Smooth muscle cell (in vitro differentiated cells): ENCODE measurements at regions not wholly inside any gene's neighbourhood (a gene's known extent, or its start where the extent isn't known, plus 50 kb on each side); places are given as distances from the start of the nearest gene placed in this dataset.

Source experiments
- DNase-seq: peaks from one replicate; lab custom pipeline; 2025; ENCODE audit not compliant: unreplicated experiment; lab: John Stamatoyannopoulos, UW
- H2AFZ ChIP-seq: fragments of 200-600 bp; sonication (generic); 2 replicates; pipeline ENCODE4 v1.6.0; 2016; ENCODE audit warnings: antibody characterized with exemption, low read depth, mild to moderate bottlenecking
- H3F3A ChIP-seq: fragments of 200-600 bp; sonication (generic); 2 replicates; pipeline ENCODE4 v1.6.0; 2017; ENCODE audit warnings: antibody characterized with exemption, low read depth
- H3K27ac ChIP-seq: fragments of 200-600 bp; sonication (generic); 2 replicates; pipeline ENCODE4 v1.5.1; 2016; ENCODE audit warnings: low read depth, mild to moderate bottlenecking
- H3K27me3 ChIP-seq: fragments of 200-600 bp; sonication (generic); 2 replicates; pipeline ENCODE4 v1.6.1; 2016; ENCODE audit warnings: low read depth, mild to moderate bottlenecking
- H3K36me3 ChIP-seq: fragments of 200-600 bp; sonication (generic); 2 replicates; pipeline ENCODE4 v1.5.1; 2016; ENCODE audit warnings: low read depth
- H3K4me1 ChIP-seq: fragments of 200-600 bp; sonication (generic); 2 replicates; pipeline ENCODE4 v1.5.1; 2016; ENCODE audit warnings: low read depth
- H3K4me2 ChIP-seq: fragments of 200-600 bp; sonication (generic); 2 replicates; pipeline ENCODE4 v1.6.0; 2016; ENCODE audit warnings: mild to moderate bottlenecking
- H3K4me3 ChIP-seq: fragments of 200-600 bp; sonication (generic); 2 replicates; pipeline ENCODE4 v1.5.1; 2016; ENCODE audit warnings: mild to moderate bottlenecking
- H3K79me2 ChIP-seq: fragments of 200-600 bp; sonication (generic); 2 replicates; pipeline ENCODE4 v1.6.0; 2016; ENCODE audit warnings: low read depth, mild to moderate bottlenecking
- H3K9ac ChIP-seq: fragments of 200-600 bp; sonication (generic); 2 replicates; pipeline ENCODE4 v1.6.0; 2016; ENCODE audit warnings: low read depth
- H3K9me3 ChIP-seq: fragments of 200-600 bp; sonication (generic); replicated peaks from 2 replicates; pipeline ENCODE4 v1.5.1; 2016; ENCODE audit warnings: low read depth
- H4K20me1 ChIP-seq: fragments of 200-600 bp; sonication (generic); 2 replicates; pipeline ENCODE4 v1.6.0; 2016; ENCODE audit warnings: low read depth
- WGBS: methylation state at CpG from one replicate; pipeline ENCODE4 v1.1.7; 2016; ENCODE audit warnings: low lambda C conversion rate; 5-methylcytosine and 5-hydroxymethylcytosine counted together
- TF ChIP-seq, protein P1 (sequence below): fragments of 200-600 bp; sonication (generic); IDR thresholded peaks from 2 replicates; pipeline ENCODE4 v1.5.1; 2017; ENCODE audit warnings: borderline replicate concordance, mild to moderate bottlenecking, antibody characterized with exemption; ENCODE audit not compliant: insufficient read depth, poor library complexity, severe bottlenecking

- Histone ChIP-seq H4K20me1 (no peaks in the 10 kb centered on the region), H2AFZ (no peak overlapping the region), H3K4me3 (no peak overlapping the region), H3K27me3 (no peaks in the 10 kb centered on the region), H3K27ac (no peak overlapping the region), H3K79me2 (no peaks in the 10 kb centered on the region), H3F3A (no peaks in the 10 kb centered on the region), H3K9ac (no peak overlapping the region), H3K9me3 (no peaks in the 10 kb centered on the region), H3K4me1 (no peaks in the 10 kb centered on the region), H3K36me3 (no peaks in the 10 kb centered on the region), H3K4me2 (no peak overlapping the region)
- TF ChIP-seq, protein P1, sequence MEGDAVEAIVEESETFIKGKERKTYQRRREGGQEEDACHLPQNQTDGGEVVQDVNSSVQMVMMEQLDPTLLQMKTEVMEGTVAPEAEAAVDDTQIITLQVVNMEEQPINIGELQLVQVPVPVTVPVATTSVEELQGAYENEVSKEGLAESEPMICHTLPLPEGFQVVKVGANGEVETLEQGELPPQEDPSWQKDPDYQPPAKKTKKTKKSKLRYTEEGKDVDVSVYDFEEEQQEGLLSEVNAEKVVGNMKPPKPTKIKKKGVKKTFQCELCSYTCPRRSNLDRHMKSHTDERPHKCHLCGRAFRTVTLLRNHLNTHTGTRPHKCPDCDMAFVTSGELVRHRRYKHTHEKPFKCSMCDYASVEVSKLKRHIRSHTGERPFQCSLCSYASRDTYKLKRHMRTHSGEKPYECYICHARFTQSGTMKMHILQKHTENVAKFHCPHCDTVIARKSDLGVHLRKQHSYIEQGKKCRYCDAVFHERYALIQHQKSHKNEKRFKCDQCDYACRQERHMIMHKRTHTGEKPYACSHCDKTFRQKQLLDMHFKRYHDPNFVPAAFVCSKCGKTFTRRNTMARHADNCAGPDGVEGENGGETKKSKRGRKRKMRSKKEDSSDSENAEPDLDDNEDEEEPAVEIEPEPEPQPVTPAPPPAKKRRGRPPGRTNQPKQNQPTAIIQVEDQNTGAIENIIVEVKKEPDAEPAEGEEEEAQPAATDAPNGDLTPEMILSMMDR, result peak; percentile 60
- WGBS, result 7% methylated on average over 2 of the region's 2 CpGs
- no peak for DNase-seq
Observed at GRCh38 chrX:118254611-118255010, 91.3 kb upstream of the WDR44 start.

- H3K4me1 ChIP-seq, result no peaks in the 10 kb centered on the region
- no peaks in the 10 kb centered on the region for H3K79me2 ChIP-seq
- no peaks in the 10 kb centered on the region for H3K27me3 ChIP-seq
- H3K36me3 ChIP-seq, result no peaks in the 10 kb centered on the region
- no peak overlapping the region for H3K4me3 ChIP-seq
- H4K20me1 ChIP-seq, result no peaks in the 10 kb centered on the region
- no peak overlapping the region for H3K9ac ChIP-seq
- no peaks in the 10 kb centered on the region for H3F3A ChIP-seq
- H3K27ac ChIP-seq, result no peak overlapping the region
- H3K4me2 ChIP-seq, result no peak overlapping the region
- no peak overlapping the region for H2AFZ ChIP-seq
- H3K9me3 ChIP-seq, result no peaks in the 10 kb centered on the region
- no peak for DNase-seq
- TF ChIP-seq, protein P1, result no peak
Observed at GRCh38 chrX:118255921-118256320, 90.0 kb upstream of the WDR44 start.

DNA sequence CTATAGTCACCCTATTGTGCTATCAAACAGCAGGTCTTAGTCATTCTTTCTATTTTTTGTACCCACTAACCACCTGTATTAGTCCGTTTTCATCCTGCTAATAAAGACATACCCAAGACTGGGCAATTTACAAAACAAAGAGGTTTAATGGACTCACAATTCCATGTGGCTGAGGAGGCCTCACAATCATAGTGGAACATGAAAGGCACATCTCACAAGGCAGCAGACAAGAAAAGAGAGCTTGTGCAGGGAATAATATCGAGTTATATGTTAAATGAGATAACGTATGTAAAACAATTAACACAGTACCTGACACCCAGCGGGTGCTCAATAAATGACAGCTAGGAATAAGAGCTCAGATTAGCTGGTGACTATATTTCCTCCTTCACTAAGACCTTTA is 88.1 kb upstream of the WDR44 start:
- H3K4me1 ChIP-seq, result no peaks in the 10 kb centered on the region
- H3K27me3 ChIP-seq, result no peaks in the 10 kb centered on the region
- H3K27ac ChIP-seq, result no peak overlapping the region
- 67% methylated on average over 4 of the region's 4 CpGs for WGBS
- no peaks in the 10 kb centered on the region for H4K20me1 ChIP-seq
- no peaks in the 10 kb centered on the region for H3K79me2 ChIP-seq
- H3K9me3 ChIP-seq, result no peaks in the 10 kb centered on the region
- no peaks in the 10 kb centered on the region for H3K36me3 ChIP-seq
- TF ChIP-seq, protein P1, result no peak
- no peak overlapping the region for H3K9ac ChIP-seq
- no peak overlapping the region for H2AFZ ChIP-seq
- H3F3A ChIP-seq, result no peaks in the 10 kb centered on the region
- no peak overlapping the region for H3K4me2 ChIP-seq
- DNase-seq, result no peak
- H3K4me3 ChIP-seq, result no peak overlapping the region

DNA sequence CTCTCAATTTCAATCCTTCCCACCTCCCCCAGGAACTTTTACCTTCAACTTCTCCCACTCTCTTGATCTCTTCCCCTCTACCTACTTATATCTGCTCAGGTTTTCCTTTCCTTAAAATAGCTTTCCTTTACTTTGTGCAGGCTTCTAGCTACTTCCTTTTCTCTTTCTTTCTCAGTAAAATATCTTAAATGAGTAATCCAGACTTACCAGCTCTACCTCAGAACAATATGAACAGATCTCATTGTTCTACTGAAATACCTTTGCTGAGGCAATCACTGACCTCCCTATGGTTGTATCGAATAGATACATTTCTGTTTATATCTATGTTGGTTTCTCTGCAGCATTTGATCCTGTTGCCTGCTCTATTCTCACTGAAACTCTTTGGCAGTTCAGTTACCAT is 86.7 kb upstream of the WDR44 start:
- H3K4me3 ChIP-seq, result no peak overlapping the region
- no peak overlapping the region for H3K9ac ChIP-seq
- H3K27ac ChIP-seq, result no peak overlapping the region
- WGBS, result 91% methylated on average over 1 of the region's 1 CpG
- H3K9me3 ChIP-seq, result no peaks in the 10 kb centered on the region
- H3K27me3 ChIP-seq, result no peaks in the 10 kb centered on the region
- H3K4me2 ChIP-seq, result no peak overlapping the region
- no peaks in the 10 kb centered on the region for H3F3A ChIP-seq
- TF ChIP-seq, protein P1, result no peak
- H3K36me3 ChIP-seq, result no peaks in the 10 kb centered on the region
- H2AFZ ChIP-seq, result no peak overlapping the region
- no peaks in the 10 kb centered on the region for H4K20me1 ChIP-seq
- no peaks in the 10 kb centered on the region for H3K4me1 ChIP-seq
- DNase-seq, result no peak
- no peaks in the 10 kb centered on the region for H3K79me2 ChIP-seq
